Breast epithelium (tissue), 3 donors: ENCODE measurements at regions not wholly inside any gene's neighbourhood (a gene's known extent, or its start where the extent isn't known, plus 50 kb on each side); places are given as distances from the start of the nearest gene placed in this dataset.

Experiments
- CTCF ChIP-seq, 3 donors: fragments of 450-650 bp; IDR thresholded peaks; one replicate each; pipeline ENCODE4 v1.5.1; 2016 to 2017; ENCODE audit warnings: antibody characterized with exemption in 3 of 3, mild to moderate bottlenecking in 3 of 3, moderate library complexity in 3 of 3
- POLR2AphosphoS5 ChIP-seq, 3 donors: sonication (generic); formaldehyde crosslinking; IDR thresholded peaks; one replicate each; pipeline ENCODE4 v1.6.1; 2017; ENCODE audit warnings: antibody characterized with exemption in 3 of 3

- TF ChIP-seq CTCF (IDR thresholded peaks at IDR 0.05) (no peak), POLR2AphosphoS5 (IDR thresholded peaks at IDR 0.05) (no peak)
These were observed 121.9 kb upstream of the TSC22D1 start for GRCh38 chr13:44698066-44698465.
